Hematopoietic multipotent progenitor cell treated with erythropoietin and hydrocortisone succinate and interleukin-3 and kit ligand, for 15 days (in vitro differentiated cells): ENCODE measurements at regions not wholly inside any gene's neighbourhood (a gene's known extent, or its start where the extent isn't known, plus 50 kb on each side); places are given as distances from the start of the nearest gene placed in this dataset.
"Not testable (repeated sequence)": the region's sequence is repeated elsewhere in the genome, so short reads cannot be mapped to it uniquely, and the experiment has no call there.

Experiments used
- DNase-seq: peaks from one replicate; pipeline ENCODE4 v3.0.0-alpha.2; 2015; ENCODE audit warnings: low spot score

DNA sequence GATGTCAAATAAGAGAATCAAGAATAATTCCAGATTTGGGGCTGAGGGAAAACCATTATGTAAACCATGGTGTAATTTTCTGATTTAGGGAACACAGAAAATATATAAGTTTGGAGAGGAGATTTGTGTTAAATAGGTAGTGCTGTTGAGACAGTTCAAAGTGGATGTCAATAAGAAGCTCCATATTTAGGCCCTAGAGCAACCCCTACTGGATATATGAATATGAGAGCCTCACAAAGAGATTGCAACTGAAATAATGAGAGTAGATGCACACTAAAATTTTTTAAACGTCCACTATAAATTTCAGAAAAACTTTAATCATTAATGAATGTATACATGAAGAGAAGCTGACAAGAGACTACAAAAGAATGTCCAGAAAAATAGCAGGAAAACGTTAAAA, 1447.8 kb upstream of the PRMT6 start:
- no peak for DNase-seq

DNA sequence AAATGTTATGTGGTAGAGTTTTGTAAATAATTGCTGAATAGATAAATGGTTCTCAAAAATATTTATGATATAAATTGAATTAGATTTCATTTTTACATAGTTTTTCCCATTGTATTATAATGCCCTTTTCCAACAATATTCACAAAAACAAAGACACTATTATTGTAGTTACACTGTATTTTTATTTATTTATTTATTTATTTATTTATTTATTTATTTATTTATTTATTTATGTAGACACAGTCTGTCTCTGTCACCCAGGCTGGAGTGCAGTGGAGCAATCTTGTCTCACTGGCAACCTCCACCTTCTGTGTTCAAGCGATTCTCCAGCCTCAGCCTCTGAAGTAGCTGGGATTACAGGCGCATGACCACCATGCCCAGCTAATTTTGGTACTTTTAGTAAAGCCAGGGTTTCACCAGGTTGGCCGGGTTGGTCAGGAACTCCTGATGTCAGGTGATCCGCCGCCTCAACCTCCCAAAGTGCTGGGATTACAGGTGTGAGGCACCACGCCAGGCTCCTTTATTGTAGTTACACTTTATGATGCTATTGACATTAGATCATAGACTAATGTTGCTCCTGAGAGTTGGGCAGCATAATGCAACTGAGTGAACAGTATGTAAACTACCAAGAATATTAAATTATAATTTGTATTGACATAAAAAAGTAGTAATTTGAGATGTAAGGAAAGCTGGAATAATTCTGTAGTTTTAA, 1430.0 kb upstream of the PRMT6 start:
- DNase-seq, result no peak

DNA sequence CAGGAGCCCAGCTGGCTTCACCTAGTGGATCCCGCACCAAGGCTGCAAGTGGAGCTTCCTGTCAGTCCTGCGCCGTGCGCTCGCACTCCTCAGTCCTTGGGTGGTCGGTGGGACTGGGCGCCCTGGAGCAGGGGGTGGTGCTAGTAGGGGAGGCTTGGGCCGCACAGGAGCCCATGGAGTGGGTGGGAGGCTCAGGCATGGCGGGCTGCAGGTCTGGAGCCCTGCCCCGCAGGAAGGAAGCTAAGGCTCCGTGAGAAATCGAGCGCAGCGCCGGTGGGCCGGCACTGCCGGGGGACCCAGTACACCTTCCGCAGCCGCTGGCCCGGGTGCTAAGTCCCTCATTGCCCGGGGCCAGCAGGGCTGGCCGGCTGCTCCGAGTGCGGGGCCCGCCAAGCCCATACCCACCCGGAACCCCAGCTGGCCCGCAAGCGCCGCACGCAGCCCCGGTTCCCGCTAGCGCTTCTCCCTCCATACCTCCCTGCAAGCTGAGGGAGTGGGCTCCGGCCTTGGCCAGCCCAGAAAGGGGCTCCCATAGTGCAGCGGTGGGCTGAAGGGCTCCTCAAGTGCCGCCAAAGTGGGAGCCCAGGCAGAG, 1425.2 kb upstream of the PRMT6 start:
- DNase-seq, result not testable (repeated sequence)

DNA sequence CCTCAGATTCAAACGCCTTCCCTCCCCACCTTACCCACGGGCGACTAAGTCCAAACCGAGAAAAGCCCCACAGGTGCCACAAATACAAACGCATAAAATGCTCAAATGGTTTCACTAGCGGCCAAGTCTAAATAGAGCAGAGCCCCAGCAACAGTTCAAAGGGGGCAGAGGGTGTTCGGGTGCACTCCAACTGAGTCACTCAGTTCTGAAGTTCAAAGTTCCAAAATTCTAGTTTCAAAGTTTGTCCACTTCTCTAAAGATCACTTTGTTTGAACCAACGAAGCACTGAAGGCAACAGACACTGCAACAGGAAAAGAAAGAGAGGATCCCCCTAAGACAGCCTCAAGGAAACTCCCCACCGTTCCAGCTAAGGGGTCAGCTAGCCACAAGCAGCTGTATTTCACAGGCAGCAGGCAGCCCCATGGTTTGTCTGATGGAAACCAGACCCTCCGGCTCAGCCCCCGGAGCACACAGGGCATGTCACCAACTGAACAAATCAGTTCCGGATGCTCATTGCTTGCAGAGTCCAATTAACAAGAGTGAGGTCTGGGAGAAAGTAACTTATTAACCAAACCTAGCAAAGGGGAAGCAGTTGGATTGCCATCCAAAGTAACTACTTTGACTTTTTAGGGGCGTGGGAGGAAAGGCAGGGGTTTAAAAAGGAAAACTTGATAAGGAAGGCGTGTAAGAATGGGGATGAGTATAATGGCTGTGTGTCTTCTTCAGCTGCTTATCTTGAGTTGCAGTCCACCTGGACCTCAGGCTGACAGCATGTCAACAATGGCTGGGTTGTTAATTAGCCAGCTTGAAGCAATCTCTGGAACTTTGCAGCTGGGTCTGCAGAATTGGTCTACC, 1423.9 kb upstream of the PRMT6 start:
- DNase-seq, result no peak

DNA sequence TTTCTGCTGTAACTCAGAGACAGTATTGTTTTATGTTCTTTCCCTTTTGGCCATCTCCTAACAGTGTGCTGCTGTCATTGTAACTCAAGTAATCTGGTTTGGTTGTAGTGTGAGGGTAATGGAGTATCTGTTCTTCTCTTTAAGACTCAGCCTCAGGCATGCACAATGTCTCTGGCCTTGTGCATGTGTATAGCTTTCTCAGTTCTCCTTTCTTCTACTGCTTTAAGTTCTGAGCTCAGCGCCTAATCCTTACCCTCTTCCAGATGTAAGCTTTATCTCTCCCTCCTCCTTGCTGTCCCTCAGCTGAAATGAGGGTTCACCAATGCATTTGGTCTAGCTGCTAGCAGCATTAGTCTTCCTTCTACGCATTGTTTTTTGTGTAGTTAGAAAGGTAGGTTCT, 1420.4 kb upstream of the PRMT6 start:
- no peak for DNase-seq

DNA sequence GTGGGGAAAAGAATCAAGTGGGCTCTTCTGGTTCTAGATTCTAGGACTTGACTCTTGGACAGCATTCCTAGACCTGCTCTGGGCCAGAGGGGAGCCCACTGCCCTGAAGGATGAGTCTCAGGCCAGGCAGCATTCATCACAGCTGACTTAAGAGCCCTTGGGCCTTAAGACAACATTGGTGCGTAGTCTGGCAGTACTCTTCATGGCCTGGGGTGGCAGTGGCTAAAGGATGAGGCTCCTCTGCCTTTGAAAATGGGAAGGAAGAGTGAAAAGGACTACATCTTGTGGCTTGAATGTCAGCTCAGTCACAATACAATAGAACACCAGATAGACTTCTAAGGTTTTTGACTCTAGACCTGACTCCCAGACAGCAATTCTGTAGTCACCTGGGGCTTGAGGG, 1415.1 kb upstream of the PRMT6 start:
- no peak for DNase-seq

DNA sequence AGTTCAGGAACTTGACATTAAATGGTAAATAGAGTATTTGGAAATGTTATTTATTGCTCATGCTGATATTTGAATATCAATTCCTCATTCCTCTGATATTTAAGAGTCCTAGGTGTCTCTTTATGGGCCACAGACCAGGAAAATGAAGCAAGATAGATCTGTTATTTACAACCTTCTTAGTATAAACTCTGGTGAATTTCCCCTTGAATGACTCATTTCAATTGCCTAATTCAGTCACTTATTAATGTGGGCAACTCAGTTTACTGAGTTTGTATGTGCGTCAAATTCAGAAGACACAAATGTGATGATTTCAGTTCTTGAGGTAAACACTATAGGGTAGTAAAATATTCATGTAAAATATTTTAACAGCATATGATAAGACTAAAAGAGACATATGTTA, 1404.4 kb upstream of the PRMT6 start:
- no peak for DNase-seq

DNA sequence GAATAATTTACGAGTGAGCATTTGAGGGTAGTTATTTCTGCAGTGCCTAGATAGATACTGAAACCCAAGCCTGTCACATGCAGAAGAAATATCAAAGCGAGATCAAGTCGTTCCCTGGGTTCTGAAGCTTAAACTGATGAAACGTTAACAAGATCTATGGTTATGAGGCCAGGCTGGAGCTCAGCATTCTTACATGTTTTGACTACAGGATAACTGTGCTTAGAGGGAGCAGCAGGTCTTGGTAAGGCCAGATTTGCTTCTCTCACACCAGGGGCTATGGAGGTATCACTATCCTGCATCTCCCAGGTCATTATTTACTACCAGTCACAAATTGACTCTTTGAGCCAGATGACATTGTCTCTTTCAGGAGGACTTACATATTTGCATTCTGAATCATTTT, 1401.4 kb upstream of the PRMT6 start:
- no peak for DNase-seq

DNA sequence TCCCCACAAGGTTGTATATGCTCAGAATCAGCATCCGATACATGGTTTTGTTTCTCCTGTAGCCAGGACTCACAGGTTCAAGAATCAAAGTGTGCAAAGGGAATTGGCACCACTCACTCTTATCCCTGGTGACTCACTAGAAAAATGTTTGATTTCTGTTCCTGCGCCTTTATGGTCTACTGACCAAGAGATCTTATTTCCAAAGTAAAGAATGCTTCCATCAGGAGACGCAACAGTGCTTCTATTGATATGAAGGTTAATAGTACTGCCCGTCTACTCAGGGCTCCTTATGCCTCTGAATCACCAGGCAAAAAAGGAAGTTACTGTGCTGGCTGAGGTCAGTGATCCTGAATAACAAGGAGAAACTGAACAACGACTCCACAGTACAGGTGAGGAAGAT, 1392.0 kb upstream of the PRMT6 start:
- DNase-seq, result no peak

DNA sequence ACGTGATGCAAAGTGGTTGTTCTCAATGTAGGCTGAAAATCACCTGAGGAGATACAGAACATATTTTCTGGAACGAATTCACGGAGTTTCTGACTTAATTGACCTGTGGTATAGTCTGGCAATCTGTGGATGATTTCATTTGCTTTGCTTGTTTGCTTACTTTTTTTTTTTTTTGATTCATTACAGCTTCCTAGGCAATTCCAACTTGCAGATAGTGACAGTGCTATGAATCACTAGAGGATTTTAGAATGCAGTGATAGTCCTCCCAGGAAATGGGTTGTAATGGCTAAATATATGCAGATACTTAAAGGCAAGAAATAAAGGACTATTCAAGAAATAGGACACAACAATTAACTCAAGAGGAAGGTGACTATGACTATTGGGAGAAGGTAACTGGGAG, 1378.1 kb upstream of the PRMT6 start:
- DNase-seq, result no peak

DNA sequence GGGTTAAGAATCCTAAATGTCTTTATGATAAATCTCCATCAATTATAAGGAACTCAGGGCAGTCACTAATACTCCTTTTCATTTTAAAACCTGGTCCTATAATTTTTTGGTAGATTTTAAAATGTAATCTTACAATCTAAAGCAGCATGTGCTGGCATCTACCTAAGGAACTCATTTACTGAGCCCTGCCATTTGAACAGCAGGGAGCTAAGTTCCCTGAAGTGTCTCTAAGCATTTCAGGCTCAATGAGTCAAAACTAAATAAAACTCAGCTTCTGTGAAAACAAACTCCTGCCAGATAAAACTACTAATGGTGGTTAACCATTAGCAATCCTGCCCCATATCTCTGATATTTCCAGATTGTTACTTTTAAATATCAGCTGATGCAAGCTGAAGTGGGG, 1371.8 kb upstream of the PRMT6 start:
- DNase-seq, result no peak

DNA sequence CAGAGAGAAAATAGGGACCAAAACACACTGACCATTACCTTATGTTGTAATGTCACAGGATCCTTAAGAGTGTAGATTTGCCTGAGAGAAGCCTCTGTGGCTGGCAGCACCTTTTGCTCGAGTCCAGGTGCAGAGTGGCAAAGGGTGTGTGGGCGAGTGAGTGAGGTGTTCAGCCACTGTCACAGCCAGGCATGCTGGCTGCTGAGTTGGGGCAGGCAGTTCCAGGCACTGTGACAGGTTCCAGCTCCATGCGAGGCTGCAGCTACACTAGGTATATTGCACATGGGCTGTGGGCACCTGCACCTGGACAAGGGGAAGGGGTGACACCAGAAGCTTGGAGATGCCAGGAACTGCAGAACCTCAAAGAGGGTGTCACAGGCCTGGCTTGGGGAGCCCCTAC, 1370.4 kb upstream of the PRMT6 start:
- DNase-seq, result no peak

DNA sequence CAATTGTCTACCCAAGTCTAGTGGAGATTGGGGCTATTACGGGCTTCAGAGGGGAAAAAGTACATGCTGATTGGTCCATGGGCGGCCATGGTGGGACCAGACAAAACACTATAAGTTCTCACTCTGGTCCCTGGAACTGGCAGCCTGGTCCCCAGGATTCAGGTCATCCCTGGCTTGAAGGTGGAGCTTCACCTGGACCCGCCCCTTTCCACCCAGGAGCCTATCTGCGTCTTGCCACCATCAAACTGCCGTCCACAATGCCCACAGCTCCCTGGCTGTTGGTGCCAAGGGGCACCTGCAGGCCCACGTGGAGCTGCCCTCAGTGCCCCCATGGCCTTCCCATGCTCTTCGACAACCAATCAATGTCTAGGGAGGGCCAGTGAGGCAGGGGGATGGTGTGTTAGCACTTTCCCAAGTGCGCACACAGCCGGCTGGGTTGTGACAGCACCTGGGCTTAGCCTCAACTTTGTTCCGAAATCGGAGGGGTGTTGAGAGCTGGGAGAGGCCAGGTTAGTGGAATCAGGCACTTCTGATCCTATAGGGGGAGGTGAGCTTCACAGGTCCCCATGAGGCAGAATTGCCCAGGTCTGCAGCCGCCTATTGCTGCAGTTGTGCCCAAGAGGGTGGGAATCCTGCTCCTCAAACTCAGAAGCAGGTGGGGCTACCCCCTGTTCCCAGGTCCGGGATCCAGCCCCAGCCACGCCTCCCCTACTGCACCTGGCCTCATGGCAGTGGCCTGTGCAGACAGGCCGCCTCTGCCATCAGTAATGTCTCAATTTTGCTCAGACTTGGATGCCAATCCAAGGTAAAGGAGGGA, 1369.4 kb upstream of the PRMT6 start:
- no peak for DNase-seq

DNA sequence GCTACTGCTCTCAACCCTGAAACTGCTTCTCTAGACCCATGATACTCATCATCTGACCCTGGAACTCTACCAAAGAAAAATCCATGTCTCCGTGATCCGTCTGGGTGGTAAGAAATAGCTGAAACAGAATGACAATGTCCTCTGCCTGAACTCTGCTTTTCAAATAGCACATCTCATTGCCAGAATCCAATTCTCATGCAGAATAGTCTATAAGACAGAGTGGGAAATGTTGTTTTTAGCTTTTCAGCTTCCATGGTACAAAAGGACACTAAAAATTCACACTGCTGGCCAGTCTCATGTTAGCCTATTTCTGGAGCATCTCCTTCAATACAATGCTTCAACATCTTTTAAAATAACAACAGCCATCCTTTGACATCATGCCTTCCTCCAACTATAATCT, 1355.8 kb upstream of the PRMT6 start:
- DNase-seq, result no peak

DNA sequence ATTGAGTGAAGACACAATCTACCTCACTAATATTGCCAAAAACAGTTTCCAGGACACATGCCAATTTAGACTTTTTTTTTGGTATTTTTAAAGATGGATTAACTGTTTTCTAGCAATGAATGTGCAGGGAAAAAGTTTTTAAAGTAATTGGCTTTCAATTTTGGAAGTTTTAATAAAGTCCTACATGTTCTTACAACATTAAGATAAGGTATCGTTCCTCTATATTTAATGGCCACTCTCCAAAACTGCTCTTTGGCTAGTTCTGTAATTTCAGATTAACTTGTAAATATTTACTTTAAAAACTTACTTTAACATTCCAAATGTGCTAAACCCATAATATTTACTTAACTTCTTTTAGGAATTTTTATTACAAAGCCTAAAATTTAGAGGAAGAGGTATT, 1332.2 kb upstream of the PRMT6 start:
- DNase-seq, result no peak

DNA sequence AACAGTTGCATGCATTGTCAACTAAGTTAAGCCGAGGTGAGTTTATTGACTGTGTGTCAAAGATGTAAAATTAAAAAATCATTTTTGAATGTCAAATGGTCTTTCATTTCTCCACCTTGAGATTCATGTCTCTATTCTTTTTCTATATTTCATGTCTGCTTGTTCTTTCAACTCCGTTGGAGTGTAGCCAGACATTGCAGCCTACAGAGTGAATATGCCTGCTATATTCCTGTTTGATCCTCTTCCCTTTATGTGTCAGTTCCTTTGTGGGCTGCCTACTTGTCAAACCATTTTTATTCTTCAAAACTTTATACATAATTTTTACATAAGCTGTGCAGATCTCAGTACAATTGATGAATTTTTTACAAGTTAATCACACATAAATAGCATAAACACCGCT, 1325.8 kb upstream of the PRMT6 start:
- no peak for DNase-seq

DNA sequence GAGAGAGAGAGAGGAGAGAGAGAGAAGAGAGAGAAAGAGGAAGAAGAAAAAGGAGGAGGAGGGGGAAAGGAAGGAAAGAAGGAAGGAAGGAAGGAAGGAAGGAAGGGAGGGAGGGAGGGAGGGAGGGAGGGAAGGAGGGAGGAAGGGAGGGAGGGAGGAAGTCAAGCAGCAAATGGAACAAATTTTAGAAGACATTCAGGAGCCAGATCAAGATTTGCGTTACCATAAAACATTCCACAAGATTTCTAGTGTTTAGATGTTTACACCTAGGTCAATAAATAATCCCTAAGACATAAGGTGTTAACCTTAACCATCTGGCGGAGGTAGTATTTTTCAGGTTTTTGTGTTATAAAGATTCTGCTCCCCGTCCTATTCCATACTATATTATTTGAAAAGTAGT, 1320.1 kb upstream of the PRMT6 start:
- DNase-seq, result no peak

DNA sequence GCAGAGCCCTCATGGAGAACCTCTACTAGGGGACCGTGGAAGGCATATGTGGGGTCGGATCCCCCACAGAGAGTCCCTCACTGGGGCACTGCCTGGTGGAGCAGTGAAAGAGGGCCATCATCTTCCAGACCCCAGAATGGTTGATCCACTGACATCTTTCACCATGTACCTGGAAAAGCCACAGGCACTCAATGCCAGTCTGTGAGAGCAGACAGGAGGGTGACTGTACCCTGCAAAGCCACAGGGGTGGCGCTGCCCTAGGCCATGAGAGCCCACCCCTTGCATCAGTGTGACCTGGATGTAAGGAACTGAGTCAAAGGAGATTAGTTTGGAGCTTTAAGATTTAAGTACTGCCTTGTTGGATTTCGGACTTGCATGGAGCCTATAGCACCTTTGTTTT, 1276.7 kb upstream of the PRMT6 start:
- DNase-seq, result no peak

DNA sequence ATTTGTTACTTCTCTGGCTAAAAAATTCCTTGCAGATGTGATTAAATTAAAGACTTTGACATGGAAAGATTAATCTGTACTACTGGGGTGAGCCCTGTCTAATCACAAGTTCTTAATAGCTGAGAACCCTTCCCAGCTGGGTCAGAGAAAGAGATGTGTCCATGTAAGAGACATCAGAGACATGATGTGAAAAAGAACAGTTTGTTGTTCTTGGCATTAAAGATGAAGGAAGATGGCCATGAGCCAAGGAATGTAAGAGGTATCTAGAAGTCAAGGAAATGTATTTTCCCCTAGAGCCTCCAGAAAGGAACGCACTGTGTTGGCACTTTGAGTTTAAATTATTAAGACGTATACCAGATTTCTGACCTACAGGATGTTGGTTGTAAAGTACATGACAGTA, 1271.5 kb upstream of the PRMT6 start:
- no peak for DNase-seq

DNA sequence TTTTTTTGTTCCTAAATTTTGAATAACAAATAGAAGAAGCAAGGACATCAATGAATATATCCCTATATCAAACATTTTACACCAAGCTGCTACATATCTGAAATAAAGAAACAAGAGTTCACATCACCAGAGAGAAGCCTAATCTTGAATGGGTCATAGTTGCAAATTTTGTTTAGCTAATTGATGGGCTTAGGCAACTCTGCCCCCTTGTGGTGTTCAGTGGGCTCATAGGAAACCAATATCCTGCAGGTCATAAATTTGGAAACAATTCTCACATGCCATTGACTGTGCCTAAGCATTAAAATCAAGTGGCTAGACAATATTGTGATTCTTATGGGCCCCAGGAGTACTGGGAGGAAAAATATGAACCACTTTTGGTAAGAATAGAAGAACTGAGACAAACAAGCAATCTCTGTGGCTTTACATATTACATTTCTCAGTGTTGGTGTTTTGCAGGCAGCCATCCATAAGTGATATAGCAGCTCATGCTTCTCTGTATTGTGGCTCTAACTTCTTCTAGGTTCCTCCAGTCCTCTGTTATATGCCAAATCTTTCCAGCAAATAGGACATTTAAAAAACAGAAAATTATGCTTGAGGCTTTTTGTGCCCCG, 1262.8 kb upstream of the PRMT6 start:
- no peak for DNase-seq

DNA sequence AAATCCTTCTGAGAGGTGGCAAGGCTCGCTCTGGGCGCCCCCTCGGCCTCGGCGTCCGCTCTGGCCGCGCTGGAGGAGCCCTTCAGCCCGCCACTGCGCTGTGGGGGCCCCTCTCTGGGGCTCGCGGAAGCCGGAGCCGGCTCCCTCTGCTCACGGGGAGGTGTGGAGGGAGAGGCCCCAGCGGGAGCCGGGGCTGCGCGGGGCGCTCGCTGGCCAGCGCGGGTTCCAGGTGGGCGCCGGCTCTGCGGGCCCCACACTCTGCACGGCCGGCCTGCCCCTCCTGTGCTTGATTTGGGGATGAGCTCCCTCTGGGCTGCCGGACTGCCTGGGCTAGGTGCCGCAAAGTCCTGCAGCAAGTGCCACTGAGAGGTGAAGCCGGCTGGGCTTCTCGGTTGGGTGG, 1260.7 kb upstream of the PRMT6 start:
- no peak for DNase-seq

DNA sequence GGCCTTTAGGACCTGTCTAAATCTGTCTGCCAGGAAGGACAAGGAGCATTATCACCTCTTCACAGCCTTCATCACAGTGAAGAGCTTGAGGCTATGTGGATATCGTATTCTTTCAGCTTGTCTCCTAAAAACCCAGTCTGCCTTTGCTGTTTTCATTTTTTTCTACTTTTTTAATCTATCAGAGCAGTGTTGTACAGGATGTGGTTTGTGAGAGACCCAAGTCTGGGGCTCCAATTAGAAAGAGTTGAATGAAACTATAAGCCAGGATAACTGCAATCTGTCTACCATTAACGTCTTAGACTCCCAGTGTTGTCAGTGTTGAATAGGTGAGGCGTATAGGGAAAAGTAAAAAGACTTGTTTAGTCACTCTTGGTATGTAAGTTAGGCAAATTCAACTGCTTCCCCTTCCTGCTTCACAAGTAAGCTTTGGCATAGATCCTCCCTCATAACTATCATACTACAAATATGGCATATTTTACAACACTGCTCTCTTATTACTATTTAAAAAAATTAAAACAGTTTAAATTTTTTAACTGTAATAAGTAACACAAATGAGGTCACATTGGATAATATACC, 1225.8 kb upstream of the PRMT6 start:
- no peak for DNase-seq
